Neural cell (in vitro differentiated cells): ENCODE measurements at regions not wholly inside any gene's neighbourhood (a gene's known extent, or its start where the extent isn't known, plus 50 kb on each side); places are given as distances from the start of the nearest gene placed in this dataset.

Experiments
- H2AFZ ChIP-seq: fragments of 200-600, 300-800 bp; sonication (generic), shearing (Covaris generic); 2 replicates; pipeline ENCODE4 v1.6.0; 2014; ENCODE audit warnings: low read depth, mild to moderate bottlenecking, antibody characterized with exemption, low read length, moderate library complexity
- H3F3A ChIP-seq: fragments of 200-600 bp; shearing (Covaris generic); 2 replicates; pipeline ENCODE4 v1.6.1; 2016; ENCODE audit warnings: mild to moderate bottlenecking, moderate library complexity, mixed read lengths, antibody characterized with exemption, low read length; ENCODE audit not compliant: insufficient read depth, poor library complexity, severe bottlenecking
- H3K27ac ChIP-seq: fragments of 200-600, 300-800 bp; sonication (generic), shearing (Covaris generic); 2 replicates; pipeline ENCODE4 v1.5.1; 2014; ENCODE audit warnings: mild to moderate bottlenecking, low read length, moderate library complexity
- H3K27me3 ChIP-seq: fragments of 300-800, 200-600 bp; sonication (generic), shearing (Covaris generic); 2 replicates; pipeline ENCODE4 v1.6.0; 2014; ENCODE audit warnings: mild to moderate bottlenecking, low read depth, low read length, moderate library complexity; ENCODE audit not compliant: insufficient read depth
- H3K36me3 ChIP-seq: fragments of 300-800, 200-600 bp; sonication (generic), shearing (Covaris generic); 2 replicates; pipeline ENCODE4 v1.5.1; 2014; ENCODE audit warnings: mild to moderate bottlenecking, antibody characterized with exemption, low read length, moderate library complexity; ENCODE audit not compliant: insufficient read depth
- H3K4me2 ChIP-seq: fragments of 300-800, 200-600 bp; sonication (generic), shearing (Covaris generic); 2 replicates; pipeline ENCODE4 v1.6.0; 2014; ENCODE audit warnings: mild to moderate bottlenecking, low read length
- H3K4me3 ChIP-seq: fragments of 300-800, 200-600 bp; sonication (generic), shearing (Covaris generic); 2 replicates; pipeline ENCODE4 v1.5.1; 2014; ENCODE audit warnings: mild to moderate bottlenecking, low read length, moderate library complexity
- H3K79me2 ChIP-seq: fragments of 200-600 bp; shearing (Covaris generic); replicated peaks from 2 replicates; pipeline ENCODE4 v1.6.0; 2014; ENCODE audit warnings: mild to moderate bottlenecking, low read length, moderate library complexity; ENCODE audit not compliant: insufficient read depth
- H3K9ac ChIP-seq: fragments of 300-800, 200-600 bp; sonication (generic), shearing (Covaris generic); 2 replicates; pipeline ENCODE4 v1.6.1; 2016; ENCODE audit warnings: mild to moderate bottlenecking, low read length, mixed read lengths
- H3K9me2 ChIP-seq: fragments of 200-600 bp; shearing (Covaris generic); 2 replicates; pipeline ENCODE4 v1.6.1; 2016; ENCODE audit warnings: mild to moderate bottlenecking, low read length, mixed read lengths; ENCODE audit not compliant: insufficient read depth
- H3K9me3 ChIP-seq: fragments of 200-600, 300-800 bp; sonication (generic), shearing (Covaris generic); 2 replicates; pipeline ENCODE4 v1.6.1; 2016; ENCODE audit warnings: mild to moderate bottlenecking, mixed run types, low read length, moderate library complexity, mixed read lengths
- H4K20me1 ChIP-seq: fragments of 200-600 bp; shearing (Covaris generic); 2 replicates; pipeline ENCODE4 v1.6.1; 2016; ENCODE audit warnings: mild to moderate bottlenecking, mixed run types; ENCODE audit not compliant: insufficient read depth
- EP300 ChIP-seq: fragments of 450-650 bp; conservative IDR thresholded peaks from 2 replicates; pipeline ENCODE4 v1.6.1; 2014; ENCODE audit warnings: antibody characterized with exemption, mild to moderate bottlenecking, moderate library complexity; ENCODE audit not compliant: poor library complexity, severe bottlenecking
- EZH2 ChIP-seq: fragments of 200-600, 300-800 bp; shearing (Covaris generic), sonication (generic); IDR thresholded peaks from 2 replicates; pipeline ENCODE4 v1.6.1; 2014; ENCODE audit warnings: antibody characterized with exemption, low read length, borderline replicate concordance, mild to moderate bottlenecking; ENCODE audit not compliant: insufficient read depth, poor library complexity, severe bottlenecking
- MXI1 ChIP-seq: fragments of 450-650 bp; conservative IDR thresholded peaks from 2 replicates; pipeline ENCODE4 v1.6.1; 2014; ENCODE audit warnings: antibody characterized with exemption, mild to moderate bottlenecking; ENCODE audit not compliant: poor library complexity, severe bottlenecking
- POLR2AphosphoS5 ChIP-seq: IDR thresholded peaks from 2 replicates; pipeline ENCODE4 v1.6.1; 2012
- RAD21 ChIP-seq: fragments of 450-650 bp; conservative IDR thresholded peaks from 2 replicates; pipeline ENCODE4 v1.6.1; 2014; ENCODE audit warnings: antibody characterized with exemption, mild to moderate bottlenecking, moderate library complexity
- SMC3 ChIP-seq: fragments of 450-650 bp; conservative IDR thresholded peaks from 2 replicates; pipeline ENCODE4 v1.6.1; 2014; ENCODE audit warnings: antibody characterized with exemption, mild to moderate bottlenecking, moderate library complexity; ENCODE audit not compliant: poor library complexity
- TAF1 ChIP-seq: IDR thresholded peaks from 2 replicates; pipeline ENCODE4 v1.6.1; 2012; ENCODE audit warnings: low read depth
- TF ChIP-seq, protein P1 (sequence below): IDR thresholded peaks from 2 replicates; pipeline ENCODE4 v1.6.1; 2012; ENCODE audit warnings: borderline replicate concordance
- TF ChIP-seq, protein P2 (sequence below): fragments of 450-650 bp; IDR thresholded peaks from 2 replicates; pipeline ENCODE4 v1.5.1; 2014; ENCODE audit warnings: antibody characterized with exemption, mild to moderate bottlenecking, moderate library complexity; ENCODE audit not compliant: poor library complexity, severe bottlenecking

DNA sequence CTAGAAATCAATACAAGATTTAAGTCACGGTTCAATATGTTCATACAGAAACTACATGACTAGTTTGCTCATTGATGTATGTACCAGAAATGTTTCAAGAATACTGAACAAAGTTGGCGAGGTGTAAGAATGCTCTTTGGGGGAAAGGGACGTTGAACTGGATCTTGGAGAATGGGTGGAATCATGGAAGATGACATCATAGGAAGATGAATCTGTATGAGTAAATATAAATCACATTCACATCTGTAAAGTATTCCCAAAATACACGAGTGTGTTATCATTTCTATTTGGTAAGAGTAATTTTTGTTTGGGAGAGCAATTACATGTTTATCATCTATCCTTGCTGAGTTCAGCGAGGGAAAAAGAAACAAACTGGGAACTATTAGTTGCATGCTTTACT, 162.2 kb upstream of the TMTC1 start:
- Histone ChIP-seq H3K9me2 (no peaks in the 10 kb centered on the region), H2AFZ (no peak overlapping the region), H3K9ac (no peak overlapping the region), H3K27me3 (no peaks in the 10 kb centered on the region), H4K20me1 (no peaks in the 10 kb centered on the region), H3K36me3 (no peaks in the 10 kb centered on the region), H3K9me3 (no peaks in the 10 kb centered on the region), H3K4me2 (no peak overlapping the region), H3K27ac (no peak overlapping the region), H3F3A (no peaks in the 10 kb centered on the region), H3K4me3 (no peak overlapping the region), H3K79me2 (no peaks in the 10 kb centered on the region)
- no peak for TF ChIP-seq SMC3
- no peak for TF ChIP-seq TAF1
- TF ChIP-seq, protein P1, sequence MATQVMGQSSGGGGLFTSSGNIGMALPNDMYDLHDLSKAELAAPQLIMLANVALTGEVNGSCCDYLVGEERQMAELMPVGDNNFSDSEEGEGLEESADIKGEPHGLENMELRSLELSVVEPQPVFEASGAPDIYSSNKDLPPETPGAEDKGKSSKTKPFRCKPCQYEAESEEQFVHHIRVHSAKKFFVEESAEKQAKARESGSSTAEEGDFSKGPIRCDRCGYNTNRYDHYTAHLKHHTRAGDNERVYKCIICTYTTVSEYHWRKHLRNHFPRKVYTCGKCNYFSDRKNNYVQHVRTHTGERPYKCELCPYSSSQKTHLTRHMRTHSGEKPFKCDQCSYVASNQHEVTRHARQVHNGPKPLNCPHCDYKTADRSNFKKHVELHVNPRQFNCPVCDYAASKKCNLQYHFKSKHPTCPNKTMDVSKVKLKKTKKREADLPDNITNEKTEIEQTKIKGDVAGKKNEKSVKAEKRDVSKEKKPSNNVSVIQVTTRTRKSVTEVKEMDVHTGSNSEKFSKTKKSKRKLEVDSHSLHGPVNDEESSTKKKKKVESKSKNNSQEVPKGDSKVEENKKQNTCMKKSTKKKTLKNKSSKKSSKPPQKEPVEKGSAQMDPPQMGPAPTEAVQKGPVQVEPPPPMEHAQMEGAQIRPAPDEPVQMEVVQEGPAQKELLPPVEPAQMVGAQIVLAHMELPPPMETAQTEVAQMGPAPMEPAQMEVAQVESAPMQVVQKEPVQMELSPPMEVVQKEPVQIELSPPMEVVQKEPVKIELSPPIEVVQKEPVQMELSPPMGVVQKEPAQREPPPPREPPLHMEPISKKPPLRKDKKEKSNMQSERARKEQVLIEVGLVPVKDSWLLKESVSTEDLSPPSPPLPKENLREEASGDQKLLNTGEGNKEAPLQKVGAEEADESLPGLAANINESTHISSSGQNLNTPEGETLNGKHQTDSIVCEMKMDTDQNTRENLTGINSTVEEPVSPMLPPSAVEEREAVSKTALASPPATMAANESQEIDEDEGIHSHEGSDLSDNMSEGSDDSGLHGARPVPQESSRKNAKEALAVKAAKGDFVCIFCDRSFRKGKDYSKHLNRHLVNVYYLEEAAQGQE, result no peak
- TF ChIP-seq EP300, result no peak
- no peak for TF ChIP-seq POLR2AphosphoS5
- no peak for TF ChIP-seq EZH2
- no peak for TF ChIP-seq RAD21
- TF ChIP-seq MXI1, result no peak
- TF ChIP-seq, protein P2, sequence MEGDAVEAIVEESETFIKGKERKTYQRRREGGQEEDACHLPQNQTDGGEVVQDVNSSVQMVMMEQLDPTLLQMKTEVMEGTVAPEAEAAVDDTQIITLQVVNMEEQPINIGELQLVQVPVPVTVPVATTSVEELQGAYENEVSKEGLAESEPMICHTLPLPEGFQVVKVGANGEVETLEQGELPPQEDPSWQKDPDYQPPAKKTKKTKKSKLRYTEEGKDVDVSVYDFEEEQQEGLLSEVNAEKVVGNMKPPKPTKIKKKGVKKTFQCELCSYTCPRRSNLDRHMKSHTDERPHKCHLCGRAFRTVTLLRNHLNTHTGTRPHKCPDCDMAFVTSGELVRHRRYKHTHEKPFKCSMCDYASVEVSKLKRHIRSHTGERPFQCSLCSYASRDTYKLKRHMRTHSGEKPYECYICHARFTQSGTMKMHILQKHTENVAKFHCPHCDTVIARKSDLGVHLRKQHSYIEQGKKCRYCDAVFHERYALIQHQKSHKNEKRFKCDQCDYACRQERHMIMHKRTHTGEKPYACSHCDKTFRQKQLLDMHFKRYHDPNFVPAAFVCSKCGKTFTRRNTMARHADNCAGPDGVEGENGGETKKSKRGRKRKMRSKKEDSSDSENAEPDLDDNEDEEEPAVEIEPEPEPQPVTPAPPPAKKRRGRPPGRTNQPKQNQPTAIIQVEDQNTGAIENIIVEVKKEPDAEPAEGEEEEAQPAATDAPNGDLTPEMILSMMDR, result no peak

DNA sequence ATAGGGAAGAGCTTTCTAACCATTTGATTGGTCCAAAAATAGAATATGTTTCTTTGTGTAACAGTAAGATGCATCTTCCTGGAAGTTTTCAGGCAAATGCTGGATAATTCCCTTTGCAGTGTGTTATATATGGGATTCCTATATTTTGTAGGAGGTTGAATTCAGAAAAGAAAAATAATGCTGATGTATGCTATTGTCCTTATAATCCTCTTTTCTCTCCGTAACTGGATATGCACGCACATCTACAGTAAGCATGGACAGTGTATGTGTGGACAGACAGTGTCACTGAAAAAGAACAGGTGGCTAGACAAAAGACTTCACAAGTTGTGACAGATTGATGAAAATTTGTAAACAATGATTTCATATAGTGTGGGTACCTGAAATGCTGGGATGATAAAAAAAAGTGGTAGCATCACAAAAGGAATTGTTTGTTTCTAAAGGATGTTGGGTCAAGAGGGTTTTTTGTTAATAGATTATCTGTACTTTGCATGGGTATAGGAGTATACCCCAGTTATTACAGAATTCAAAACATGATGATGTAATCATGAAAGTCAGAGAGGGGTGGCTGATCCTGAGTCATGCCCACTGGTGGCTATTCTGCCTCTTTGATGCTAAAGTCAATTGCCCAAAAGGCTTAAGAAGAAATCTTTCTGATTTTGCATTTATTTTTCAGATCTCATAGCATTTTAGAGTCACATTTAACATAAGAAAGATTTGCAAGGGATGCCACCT, 160.7 kb upstream of the TMTC1 start:
- Histone ChIP-seq H3K27ac (no peak overlapping the region), H3K9me2 (no peaks in the 10 kb centered on the region)
- TF ChIP-seq EP300, result no peak
- TF ChIP-seq POLR2AphosphoS5, result no peak
- TF ChIP-seq MXI1, result no peak
- no peak for TF ChIP-seq TAF1
- no peak for TF ChIP-seq RAD21
- TF ChIP-seq EZH2, result no peak
- TF ChIP-seq, protein P1, result no peak
- TF ChIP-seq SMC3, result no peak

More for the DNA sequence above, 160.7 kb upstream of the TMTC1 start:
- H3K9ac ChIP-seq, result no peak overlapping the region
- H3K9me3 ChIP-seq, result no peaks in the 10 kb centered on the region
- no peaks in the 10 kb centered on the region for H3K79me2 ChIP-seq
- no peaks in the 10 kb centered on the region for H3K27me3 ChIP-seq
- H3F3A ChIP-seq, result no peaks in the 10 kb centered on the region
- H4K20me1 ChIP-seq, result no peaks in the 10 kb centered on the region
- H3K4me3 ChIP-seq, result no peak overlapping the region
- no peak overlapping the region for H3K4me2 ChIP-seq
- H3K36me3 ChIP-seq, result no peaks in the 10 kb centered on the region
- no peak overlapping the region for H2AFZ ChIP-seq
